Natural killer cell (primary cell): ENCODE measurements at regions not wholly inside any gene's neighbourhood (a gene's known extent, or its start where the extent isn't known, plus 50 kb on each side); places are given as distances from the start of the nearest gene placed in this dataset.

Source experiments
- ATAC-seq, 3 donors: fragments of 150-1000 bp in 2 of 3; fragments of 200-7000 bp in 1 of 3; cut with Tn5 transposase; 1 replicate in 1 of 3; 2 replicates in 2 of 3; pipeline ENCODE4 v1.10.0; 2021; ENCODE audit warnings: mild to moderate bottlenecking in 2 of 3, moderate library complexity in 2 of 3
- DNase-seq, 2 donors: peaks; one replicate each; pipeline versions ENCODE4 v3.0.0 to v3.0.0-alpha.2; 2013 to 2021; ENCODE audit warnings: mixed read lengths in 1 of 2
- H3K27ac ChIP-seq: one replicate; pipeline ENCODE4 v1.5.1; 2013; ENCODE audit warnings: mild to moderate bottlenecking, low read length
- H3K27me3 ChIP-seq: one replicate; pipeline ENCODE4 v1.6.1; 2013; ENCODE audit warnings: low read length; ENCODE audit not compliant: control insufficient read depth, insufficient read depth
- H3K36me3 ChIP-seq: one replicate; pipeline ENCODE4 v1.6.1; 2013; ENCODE audit warnings: low read length; ENCODE audit not compliant: control insufficient read depth, insufficient read depth
- H3K4me1 ChIP-seq: one replicate; pipeline ENCODE4 v1.6.1; 2013; ENCODE audit warnings: low read length; ENCODE audit not compliant: control insufficient read depth, insufficient read depth
- H3K4me3 ChIP-seq: one replicate; pipeline ENCODE4 v1.5.1; 2013; ENCODE audit warnings: low read length
- H3K9me3 ChIP-seq: one replicate; pipeline ENCODE4 v1.6.1; 2013; ENCODE audit warnings: low read length; ENCODE audit not compliant: control insufficient read depth, insufficient read depth
- H3K27ac Mint-ChIP-seq, 2 donors: one replicate each; pipeline ENCODE4 v1.8.0; 2022; ENCODE audit warnings: mild to moderate bottlenecking in 2 of 2, mixed read lengths in 2 of 2, moderate library complexity in 1 of 2
- H3K27me3 Mint-ChIP-seq, 2 donors: one replicate each; pipeline ENCODE4 v1.8.0; 2022; ENCODE audit warnings: low read depth in 2 of 2, mixed read lengths in 2 of 2
- H3K36me3 Mint-ChIP-seq: one replicate; pipeline ENCODE4 v1.8.0; 2022; ENCODE audit warnings: mixed read lengths
- H3K4me1 Mint-ChIP-seq, 2 donors: one replicate each; pipeline ENCODE4 v1.8.0; 2022; ENCODE audit warnings: mixed read lengths in 2 of 2
- H3K4me3 Mint-ChIP-seq: one replicate; pipeline ENCODE4 v1.8.0; 2022; ENCODE audit warnings: mild to moderate bottlenecking, moderate library complexity, mixed read lengths
- H3K9me3 Mint-ChIP-seq, 2 donors: one replicate each; pipeline ENCODE4 v1.8.0; 2022; ENCODE audit warnings: mixed read lengths in 2 of 2
- WGBS: methylation state at CpG from one replicate; pipeline ENCODE4 v1.1.7; 2013; ENCODE audit warnings: missing lambda C conversion rate; ENCODE audit not compliant: insufficient coverage; 5-methylcytosine and 5-hydroxymethylcytosine counted together
- intact Hi-C: fragments of 100-400 bp; cut with micrococcal nuclease; formaldehyde crosslinking; loops from one replicate; pipeline ENCODE4 v1.14.2; 2022
- TF ChIP-seq, protein P1 (sequence below): fragments of 200-600 bp; IDR thresholded peaks from one replicate; pipeline ENCODE4 v1.8.0; 2022; ENCODE audit warnings: antibody characterized with exemption

DNA sequence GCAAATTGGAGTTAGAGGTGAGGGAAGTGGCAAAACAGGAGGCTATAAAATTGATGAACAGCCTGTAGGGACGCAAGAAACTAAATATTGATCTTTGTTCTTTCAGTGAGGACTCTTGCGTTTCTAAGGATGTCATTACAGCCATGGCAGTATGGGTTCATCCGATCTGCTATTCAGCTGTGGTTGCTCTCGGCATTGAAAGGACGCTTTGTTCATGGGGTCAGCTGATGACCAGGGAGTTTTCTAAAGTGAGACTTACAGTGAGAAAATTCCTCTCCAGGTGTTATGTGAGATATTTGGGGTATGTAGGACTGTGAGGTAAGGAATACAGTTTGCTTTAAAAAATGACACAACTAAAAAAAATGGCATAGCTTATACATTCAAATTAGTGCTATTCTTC, 52.7 kb upstream of the PELI1 start:
- Histone ChIP-seq H3K36me3 (no peaks in the 10 kb centered on the region), H3K4me1 (no peaks in the 10 kb centered on the region), H3K27ac (no peak overlapping the region), H3K27me3 (no peaks in the 10 kb centered on the region), H3K4me3 (no peak overlapping the region), H3K9me3 (no peaks in the 10 kb centered on the region)
- Mint-ChIP-seq H3K27me3 (peaks cover 10 to 15% of the 10 kb centered on the region in 2 donors), H3K4me3 (no peak overlapping the region), H3K4me1 (peaks cover 0 to 4% of the 10 kb centered on the region in 2 donors), H3K36me3 (no peaks in the 10 kb centered on the region), H3K27ac (no peak overlapping the region), H3K9me3 (no peaks in the 10 kb centered on the region)
- DNase-seq: no peak
- intact Hi-C loops: no loop called here
- 94% methylated on average over 5 of the region's 5 CpGs for WGBS
- TF ChIP-seq, protein P1, sequence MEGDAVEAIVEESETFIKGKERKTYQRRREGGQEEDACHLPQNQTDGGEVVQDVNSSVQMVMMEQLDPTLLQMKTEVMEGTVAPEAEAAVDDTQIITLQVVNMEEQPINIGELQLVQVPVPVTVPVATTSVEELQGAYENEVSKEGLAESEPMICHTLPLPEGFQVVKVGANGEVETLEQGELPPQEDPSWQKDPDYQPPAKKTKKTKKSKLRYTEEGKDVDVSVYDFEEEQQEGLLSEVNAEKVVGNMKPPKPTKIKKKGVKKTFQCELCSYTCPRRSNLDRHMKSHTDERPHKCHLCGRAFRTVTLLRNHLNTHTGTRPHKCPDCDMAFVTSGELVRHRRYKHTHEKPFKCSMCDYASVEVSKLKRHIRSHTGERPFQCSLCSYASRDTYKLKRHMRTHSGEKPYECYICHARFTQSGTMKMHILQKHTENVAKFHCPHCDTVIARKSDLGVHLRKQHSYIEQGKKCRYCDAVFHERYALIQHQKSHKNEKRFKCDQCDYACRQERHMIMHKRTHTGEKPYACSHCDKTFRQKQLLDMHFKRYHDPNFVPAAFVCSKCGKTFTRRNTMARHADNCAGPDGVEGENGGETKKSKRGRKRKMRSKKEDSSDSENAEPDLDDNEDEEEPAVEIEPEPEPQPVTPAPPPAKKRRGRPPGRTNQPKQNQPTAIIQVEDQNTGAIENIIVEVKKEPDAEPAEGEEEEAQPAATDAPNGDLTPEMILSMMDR: no peak
- ATAC-seq: no peak

- intact Hi-C loops: no loop called here
- H3K4me3 Mint-ChIP-seq: no peak overlapping the region
Measured at GRCh38 chr2:64201151-64201550, 56.9 kb upstream of the PELI1 start.

GRCh38 chr2:64202206-64202845, 58.1 kb upstream of the PELI1 start:
- H3K36me3 ChIP-seq: no peaks in the 10 kb centered on the region
- no peak overlapping the region for H3K4me3 ChIP-seq
- H3K27me3 ChIP-seq: no peaks in the 10 kb centered on the region
- TF ChIP-seq, protein P1: no peak
- H3K9me3 ChIP-seq: no peaks in the 10 kb centered on the region
- no peak overlapping the region for H3K27ac ChIP-seq
- Mint-ChIP-seq H3K9me3 (no peaks in the 10 kb centered on the region), H3K27ac (no peak overlapping the region), H3K27me3 (peaks cover 0 to 2% of the 10 kb centered on the region in 2 donors), H3K4me3 (no peak overlapping the region), H3K4me1 (peaks cover 18 to 19% of the 10 kb centered on the region in 2 donors), H3K36me3 (no peaks in the 10 kb centered on the region)
- peak in 1 of 2 donors; percentile 44 for DNase-seq
- ATAC-seq: no peak
- H3K4me1 ChIP-seq: peaks cover 17% of the 10 kb centered on the region
- 93% methylated on average over 2 of the region's 4 CpGs for WGBS
- intact Hi-C loops: no loop called here

More at GRCh38 chr2:64201151-64201550, 56.9 kb upstream of the PELI1 start:
- no peak overlapping the region for H3K27ac ChIP-seq
- DNase-seq (no peak), ATAC-seq (no peak)
- no peaks in the 10 kb centered on the region for H3K27me3 ChIP-seq
- peaks cover 0 to 5% of the 10 kb centered on the region in 2 donors for H3K27me3 Mint-ChIP-seq
- H3K36me3 ChIP-seq: no peaks in the 10 kb centered on the region
- H3K9me3 Mint-ChIP-seq: no peaks in the 10 kb centered on the region
- no peak overlapping the region for H3K4me3 ChIP-seq
- H3K9me3 ChIP-seq: no peaks in the 10 kb centered on the region
- no peak overlapping the region for H3K27ac Mint-ChIP-seq
- 100% methylated on average over 1 of the region's 1 CpG for WGBS
- peaks cover 17% of the 10 kb centered on the region for H3K4me1 ChIP-seq
- H3K4me1 Mint-ChIP-seq: peaks cover 18 to 19% of the 10 kb centered on the region in 2 donors
- no peaks in the 10 kb centered on the region for H3K36me3 Mint-ChIP-seq
- TF ChIP-seq, protein P1: no peak
